ENCODE measurements at regions not wholly inside any gene's neighbourhood (a gene's known extent, or its start where the extent isn't known, plus 50 kb on each side); places are given as distances from the start of the nearest gene placed in this dataset.

DNA sequence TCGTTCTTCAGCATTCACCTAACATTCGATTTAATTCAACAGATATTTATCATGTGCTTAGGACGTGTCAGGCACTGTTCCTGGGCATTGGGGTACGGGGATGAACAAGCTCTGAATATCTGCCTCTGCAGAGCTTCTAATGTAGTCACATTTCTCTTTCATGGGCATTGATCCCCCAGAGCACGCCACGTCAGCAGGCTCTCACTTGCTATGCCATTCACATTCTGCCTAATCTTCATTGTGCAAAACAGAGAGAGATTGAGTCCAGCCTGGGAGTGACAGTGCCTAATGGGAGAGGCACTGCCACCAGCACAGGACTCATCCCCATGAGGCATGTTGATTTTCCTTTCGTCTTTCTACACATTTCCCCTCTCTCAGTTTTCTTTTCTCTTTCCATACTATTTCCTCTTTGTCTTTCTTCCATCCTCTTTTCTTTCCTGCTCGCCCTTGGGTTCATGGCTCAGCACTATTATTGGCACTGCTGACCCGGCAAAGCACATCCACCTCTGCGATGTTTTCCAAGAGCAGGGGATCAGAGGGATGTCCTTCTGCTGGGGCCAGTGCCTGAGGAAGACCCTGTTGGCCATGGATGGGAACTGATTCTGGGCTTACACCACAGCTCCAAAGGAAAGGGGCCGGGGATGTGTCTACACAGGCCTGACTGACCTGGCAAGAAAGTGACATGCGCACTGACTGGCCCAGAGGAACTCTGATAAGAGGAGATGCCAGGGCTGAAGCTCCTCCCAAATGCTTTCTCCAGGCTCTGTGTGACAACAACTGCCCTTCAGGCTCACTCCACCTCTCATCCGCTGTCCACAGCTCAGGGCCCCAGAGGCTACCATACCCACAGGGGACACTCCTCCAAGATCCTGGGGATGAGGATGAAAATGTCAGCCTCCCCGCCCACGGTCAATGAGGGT, 195.9 kb downstream of the TOMM20 start:
- H3K27me3 ChIP-seq (ENCODE audit: control insufficient read depth, insufficient read depth, low read length): no peaks in the 10 kb centered on the region
- CTCF ChIA-PET: no interaction called here
- intact Hi-C loops (cut with micrococcal nuclease; ENCODE audit: unreplicated experiment) (no loop called here), in situ Hi-C loops (cut with HindIII; ENCODE audit: low pct_unique_long_range_greater_than_20kb, low sequenced_read_pairs) (no loop called here)
- DNase-seq (ENCODE audit: low read depth, low spot score) (no peak), ATAC-seq (peak; percentile 52)
- TF ChIP-seq TCF7L2 (IDR thresholded peaks at IDR 0.05; ENCODE audit: low read depth, low read length) (no peak), SIN3A (IDR thresholded peaks at IDR 0.05; ENCODE audit: borderline replicate concordance, insufficient read depth, low read depth, low read length) (no peak), POLR2AphosphoS5 (IDR thresholded peaks at IDR 0.05; ENCODE audit: low read depth, low read length) (no peak)
- TF ChIP-seq, protein P1, sequence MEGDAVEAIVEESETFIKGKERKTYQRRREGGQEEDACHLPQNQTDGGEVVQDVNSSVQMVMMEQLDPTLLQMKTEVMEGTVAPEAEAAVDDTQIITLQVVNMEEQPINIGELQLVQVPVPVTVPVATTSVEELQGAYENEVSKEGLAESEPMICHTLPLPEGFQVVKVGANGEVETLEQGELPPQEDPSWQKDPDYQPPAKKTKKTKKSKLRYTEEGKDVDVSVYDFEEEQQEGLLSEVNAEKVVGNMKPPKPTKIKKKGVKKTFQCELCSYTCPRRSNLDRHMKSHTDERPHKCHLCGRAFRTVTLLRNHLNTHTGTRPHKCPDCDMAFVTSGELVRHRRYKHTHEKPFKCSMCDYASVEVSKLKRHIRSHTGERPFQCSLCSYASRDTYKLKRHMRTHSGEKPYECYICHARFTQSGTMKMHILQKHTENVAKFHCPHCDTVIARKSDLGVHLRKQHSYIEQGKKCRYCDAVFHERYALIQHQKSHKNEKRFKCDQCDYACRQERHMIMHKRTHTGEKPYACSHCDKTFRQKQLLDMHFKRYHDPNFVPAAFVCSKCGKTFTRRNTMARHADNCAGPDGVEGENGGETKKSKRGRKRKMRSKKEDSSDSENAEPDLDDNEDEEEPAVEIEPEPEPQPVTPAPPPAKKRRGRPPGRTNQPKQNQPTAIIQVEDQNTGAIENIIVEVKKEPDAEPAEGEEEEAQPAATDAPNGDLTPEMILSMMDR (IDR thresholded peaks at IDR 0.05): no peak
- TF ChIP-seq, protein P2, sequence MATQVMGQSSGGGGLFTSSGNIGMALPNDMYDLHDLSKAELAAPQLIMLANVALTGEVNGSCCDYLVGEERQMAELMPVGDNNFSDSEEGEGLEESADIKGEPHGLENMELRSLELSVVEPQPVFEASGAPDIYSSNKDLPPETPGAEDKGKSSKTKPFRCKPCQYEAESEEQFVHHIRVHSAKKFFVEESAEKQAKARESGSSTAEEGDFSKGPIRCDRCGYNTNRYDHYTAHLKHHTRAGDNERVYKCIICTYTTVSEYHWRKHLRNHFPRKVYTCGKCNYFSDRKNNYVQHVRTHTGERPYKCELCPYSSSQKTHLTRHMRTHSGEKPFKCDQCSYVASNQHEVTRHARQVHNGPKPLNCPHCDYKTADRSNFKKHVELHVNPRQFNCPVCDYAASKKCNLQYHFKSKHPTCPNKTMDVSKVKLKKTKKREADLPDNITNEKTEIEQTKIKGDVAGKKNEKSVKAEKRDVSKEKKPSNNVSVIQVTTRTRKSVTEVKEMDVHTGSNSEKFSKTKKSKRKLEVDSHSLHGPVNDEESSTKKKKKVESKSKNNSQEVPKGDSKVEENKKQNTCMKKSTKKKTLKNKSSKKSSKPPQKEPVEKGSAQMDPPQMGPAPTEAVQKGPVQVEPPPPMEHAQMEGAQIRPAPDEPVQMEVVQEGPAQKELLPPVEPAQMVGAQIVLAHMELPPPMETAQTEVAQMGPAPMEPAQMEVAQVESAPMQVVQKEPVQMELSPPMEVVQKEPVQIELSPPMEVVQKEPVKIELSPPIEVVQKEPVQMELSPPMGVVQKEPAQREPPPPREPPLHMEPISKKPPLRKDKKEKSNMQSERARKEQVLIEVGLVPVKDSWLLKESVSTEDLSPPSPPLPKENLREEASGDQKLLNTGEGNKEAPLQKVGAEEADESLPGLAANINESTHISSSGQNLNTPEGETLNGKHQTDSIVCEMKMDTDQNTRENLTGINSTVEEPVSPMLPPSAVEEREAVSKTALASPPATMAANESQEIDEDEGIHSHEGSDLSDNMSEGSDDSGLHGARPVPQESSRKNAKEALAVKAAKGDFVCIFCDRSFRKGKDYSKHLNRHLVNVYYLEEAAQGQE (IDR thresholded peaks at IDR 0.05; ENCODE audit: insufficient read depth in 1 of 2, low read depth in 2 of 2, low read length in 1 of 2): no peak
- H3K4me3 ChIP-seq (ENCODE audit: low read depth in 2 of 2, low read length in 2 of 2): no peak overlapping the region
- no TSS peak for BruUV-seq (replicated peaks)
- no peaks in the 10 kb centered on the region for H3K9me3 ChIP-seq (ENCODE audit: control insufficient read depth, insufficient read depth, low read depth, low read length)
- POLR2A ChIA-PET: no interaction called here
- H3K27ac ChIP-seq (ENCODE audit: low read length): peak overlapping the region; percentile 82
- peaks cover 47% of the 10 kb centered on the region for H3K4me1 ChIP-seq (ENCODE audit: control insufficient read depth, insufficient read depth, low read length)
- H3K36me3 ChIP-seq (ENCODE audit: control insufficient read depth, insufficient read depth, low read length): no peaks in the 10 kb centered on the region

DNA sequence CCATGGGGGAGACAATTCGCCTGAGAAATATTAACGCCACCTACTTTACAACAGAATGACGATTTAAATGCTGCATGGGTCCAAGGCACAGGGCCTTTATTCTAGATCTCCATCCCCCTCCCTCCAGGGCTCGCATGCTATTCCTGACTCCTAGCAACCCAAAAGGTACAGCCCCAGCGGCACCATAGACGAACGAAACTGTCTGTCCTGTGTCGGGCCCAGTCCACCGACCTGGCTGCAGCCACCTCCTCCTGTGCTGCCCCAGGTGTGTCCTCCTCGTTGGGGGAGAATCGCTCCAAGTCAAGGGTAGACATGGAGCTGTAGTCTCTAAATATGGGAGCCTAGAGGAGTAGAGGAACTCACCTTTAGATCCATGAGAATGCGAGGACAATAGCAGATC, 196.5 kb downstream of the TOMM20 start:
- BruUV-seq (replicated peaks): no TSS peak
- TF ChIP-seq SIN3A (IDR thresholded peaks at IDR 0.05; ENCODE audit: borderline replicate concordance, insufficient read depth, low read depth, low read length) (no peak), POLR2AphosphoS5 (IDR thresholded peaks at IDR 0.05; ENCODE audit: low read depth, low read length) (no peak)
- DNase-seq (ENCODE audit: low read depth, low spot score) (no peak), ATAC-seq (no peak)
- H3K4me1 ChIP-seq (ENCODE audit: control insufficient read depth, insufficient read depth, low read length): peaks cover 50% of the 10 kb centered on the region
- H3K4me3 ChIP-seq (ENCODE audit: low read depth in 2 of 2, low read length in 2 of 2): no peak overlapping the region
- H3K27me3 ChIP-seq (ENCODE audit: control insufficient read depth, insufficient read depth, low read length): no peaks in the 10 kb centered on the region
- H3K36me3 ChIP-seq (ENCODE audit: control insufficient read depth, insufficient read depth, low read length): no peaks in the 10 kb centered on the region
- H3K27ac ChIP-seq (ENCODE audit: low read length): peak overlapping the region; percentile 82
- intact Hi-C loops (cut with micrococcal nuclease; ENCODE audit: unreplicated experiment) (no loop called here), in situ Hi-C loops (cut with HindIII; ENCODE audit: low pct_unique_long_range_greater_than_20kb, low sequenced_read_pairs) (no loop called here)
- ChIA-PET POLR2A (no interaction called here), CTCF (no interaction called here)
- H3K9me3 ChIP-seq (ENCODE audit: control insufficient read depth, insufficient read depth, low read depth, low read length): no peaks in the 10 kb centered on the region

DNA sequence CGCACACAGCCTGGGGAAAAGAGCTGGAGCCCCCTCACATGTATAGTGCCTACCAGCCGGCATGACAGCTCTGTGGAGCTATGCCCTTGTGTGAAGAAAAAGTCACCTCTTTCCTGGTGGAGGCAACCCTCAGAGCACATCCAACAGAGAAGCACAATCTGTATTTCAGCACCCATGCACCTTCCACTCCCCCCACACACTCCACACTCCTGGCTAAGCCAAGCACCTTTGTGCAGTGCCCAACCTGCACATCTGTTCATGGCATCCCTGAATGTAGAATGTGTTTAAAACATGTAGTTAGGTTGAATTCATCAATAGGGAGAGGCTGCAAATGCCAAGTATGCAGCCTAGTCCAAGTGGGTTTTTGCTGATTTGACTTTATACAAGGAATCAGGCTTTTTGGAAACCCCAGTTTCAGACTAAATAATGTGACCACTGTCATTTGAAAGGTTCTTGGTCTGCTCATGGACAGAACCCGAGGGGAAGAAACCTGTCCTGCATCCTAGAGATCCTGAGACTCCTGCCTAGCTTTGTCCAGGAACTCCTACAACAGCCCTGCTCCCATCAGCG, 197.1 kb downstream of the TOMM20 start:
- POLR2A ChIA-PET: no interaction called here
- Histone ChIP-seq H3K27ac (ENCODE audit: low read length) (peak overlapping the region; percentile 82), H3K27me3 (ENCODE audit: control insufficient read depth, insufficient read depth, low read length) (no peaks in the 10 kb centered on the region), H3K9me3 (ENCODE audit: control insufficient read depth, insufficient read depth, low read depth, low read length) (no peaks in the 10 kb centered on the region), H3K4me1 (ENCODE audit: control insufficient read depth, insufficient read depth, low read length) (peaks cover 50% of the 10 kb centered on the region), H3K36me3 (ENCODE audit: control insufficient read depth, insufficient read depth, low read length) (no peaks in the 10 kb centered on the region), H3K4me3 (ENCODE audit: low read depth in 2 of 2, low read length in 2 of 2) (no peak overlapping the region)
- no TSS peak for BruUV-seq (replicated peaks)
- TF ChIP-seq TCF7L2 (IDR thresholded peaks at IDR 0.05; ENCODE audit: low read depth, low read length) (no peak), POLR2AphosphoS5 (IDR thresholded peaks at IDR 0.05; ENCODE audit: low read depth, low read length) (no peak), SIN3A (IDR thresholded peaks at IDR 0.05; ENCODE audit: borderline replicate concordance, insufficient read depth, low read depth, low read length) (no peak)
- TF ChIP-seq, protein P2 (IDR thresholded peaks at IDR 0.05; ENCODE audit: insufficient read depth in 1 of 2, low read depth in 2 of 2, low read length in 1 of 2): no peak
- TF ChIP-seq, protein P1 (IDR thresholded peaks at IDR 0.05): no peak
- no peak for DNase-seq (ENCODE audit: low read depth, low spot score)
- in situ Hi-C loops (cut with HindIII; ENCODE audit: low pct_unique_long_range_greater_than_20kb, low sequenced_read_pairs): no loop called here
- CTCF ChIA-PET: no interaction called here
- ATAC-seq: 0 out of 2 replicates have a peak, but pooled peaks have one; percentile 15
- intact Hi-C loops (cut with micrococcal nuclease; ENCODE audit: unreplicated experiment): no loop called here

Measured in Panc1 (cell line).